Mesenchymal stem cell (in vitro differentiated cells and primary cell): ENCODE measurements at regions not wholly inside any gene's neighbourhood (a gene's known extent, or its start where the extent isn't known, plus 50 kb on each side); places are given as distances from the start of the nearest gene placed in this dataset.

Source experiments
- DNase-seq: peaks from one replicate; pipeline ENCODE4 v3.0.0-alpha.2; 2013
- H2AFZ ChIP-seq: one replicate; pipeline ENCODE4 v1.6.1; 2013; ENCODE audit warnings: low read depth, mild to moderate bottlenecking, control low read depth, inconsistent platforms, low read length, moderate library complexity
- H2AK5ac ChIP-seq: 2 replicates; pipeline ENCODE4 v1.6.1; 2013; ENCODE audit warnings: low read length, moderate library complexity, mild to moderate bottlenecking, inconsistent platforms; ENCODE audit not compliant: severe bottlenecking
- H2BK120ac ChIP-seq: one replicate; pipeline ENCODE4 v1.6.1; 2013; ENCODE audit warnings: low read depth, mild to moderate bottlenecking, inconsistent platforms, low read length, moderate library complexity
- H2BK12ac ChIP-seq, 2 experiments: one replicate each; pipeline ENCODE4 v1.6.1; 2013; ENCODE audit warnings: inconsistent platforms in 2 of 2, low read length in 2 of 2, mild to moderate bottlenecking in 2 of 2, moderate library complexity in 2 of 2, control low read depth in 1 of 2
- H2BK15ac ChIP-seq: one replicate; pipeline ENCODE4 v1.6.1; 2013; ENCODE audit warnings: mild to moderate bottlenecking, low read depth, inconsistent platforms; ENCODE audit not compliant: poor library complexity, severe bottlenecking
- H2BK5ac ChIP-seq: 2 replicates; pipeline ENCODE4 v1.6.1; 2013; ENCODE audit warnings: low read depth, mild to moderate bottlenecking, low read length, control low read depth, inconsistent platforms; ENCODE audit not compliant: poor library complexity, severe bottlenecking
- H3K14ac ChIP-seq, 2 experiments: one replicate each; pipeline ENCODE4 v1.6.1; 2013; ENCODE audit warnings: inconsistent platforms in 2 of 2, low read length in 2 of 2, control low read depth in 1 of 2, mild to moderate bottlenecking in 1 of 2, moderate library complexity in 1 of 2
- H3K18ac ChIP-seq, 2 experiments: one replicate each; pipeline ENCODE4 v1.6.1; 2013; ENCODE audit warnings: inconsistent platforms in 2 of 2, low read length in 2 of 2, control low read depth in 1 of 2, low read depth in 1 of 2, mild to moderate bottlenecking in 1 of 2
- H3K23ac ChIP-seq, 2 experiments: one replicate each; pipeline ENCODE4 v1.6.1; 2013; ENCODE audit warnings: inconsistent platforms in 2 of 2, low read length in 2 of 2, mild to moderate bottlenecking in 2 of 2, moderate library complexity in 2 of 2, control low read depth in 1 of 2
- H3K27ac ChIP-seq: 2 replicates; pipeline ENCODE4 v1.5.1; 2013; ENCODE audit warnings: mild to moderate bottlenecking, moderate library complexity, low read length, control low read depth, inconsistent platforms; ENCODE audit not compliant: poor library complexity, severe bottlenecking
- H3K27me3 ChIP-seq, 2 experiments: 2 replicates each; pipeline versions ENCODE4 v1.6.1 to v1.7.0; 2013; ENCODE audit warnings: low read length in 2 of 2, mild to moderate bottlenecking in 2 of 2, moderate library complexity in 2 of 2, control low read depth in 1 of 2, inconsistent platforms in 1 of 2; ENCODE audit not compliant: control insufficient read depth in 1 of 2, insufficient read depth in 1 of 2
- H3K36me3 ChIP-seq, 2 experiments: 2 replicates each; pipeline versions ENCODE4 v1.6.1 to v1.7.0; 2013; ENCODE audit warnings: low read length in 2 of 2, control low read depth in 1 of 2, inconsistent platforms in 1 of 2, low read depth in 1 of 2, mild to moderate bottlenecking in 1 of 2; ENCODE audit not compliant: insufficient read depth in 2 of 2, control insufficient read depth in 1 of 2
- H3K4ac ChIP-seq, 2 experiments: one replicate each; pipeline ENCODE4 v1.6.1; 2013; ENCODE audit warnings: inconsistent platforms in 2 of 2, low read length in 2 of 2, mild to moderate bottlenecking in 2 of 2, moderate library complexity in 2 of 2, control low read depth in 1 of 2, low read depth in 1 of 2
- H3K4me1 ChIP-seq: 2 replicates; pipeline ENCODE4 v1.6.1; 2013; ENCODE audit warnings: low read depth, low read length, control low read depth; ENCODE audit not compliant: control insufficient read depth, insufficient read depth
- H3K4me2 ChIP-seq: 2 replicates; pipeline ENCODE4 v1.6.1; 2013; ENCODE audit warnings: low read length, mild to moderate bottlenecking, inconsistent platforms; ENCODE audit not compliant: poor library complexity, severe bottlenecking
- H3K4me3 ChIP-seq, 2 experiments: 2 replicates each; pipeline versions ENCODE4 v1.5.1 to v1.7.0; 2013; ENCODE audit warnings: low read length in 2 of 2, mild to moderate bottlenecking in 2 of 2, control low read depth in 1 of 2, low read depth in 1 of 2; ENCODE audit not compliant: insufficient read depth in 1 of 2
- H3K79me1 ChIP-seq: replicated peaks from 2 replicates; pipeline ENCODE4 v1.6.1; 2013; ENCODE audit warnings: mild to moderate bottlenecking, control low read depth, low read length, inconsistent platforms; ENCODE audit not compliant: poor library complexity, severe bottlenecking
- H3K9ac ChIP-seq: 2 replicates; pipeline ENCODE4 v1.7.0; 2013; ENCODE audit warnings: mild to moderate bottlenecking, low read length, moderate library complexity
- H3K9me3 ChIP-seq: 2 replicates; pipeline ENCODE4 v1.7.0; 2013; ENCODE audit warnings: mild to moderate bottlenecking, low read length; ENCODE audit not compliant: control insufficient read depth
- H4K8ac ChIP-seq: one replicate; pipeline ENCODE4 v1.6.1; 2013; ENCODE audit warnings: inconsistent platforms, mild to moderate bottlenecking, low read length, moderate library complexity
- H4K91ac ChIP-seq: one replicate; pipeline ENCODE4 v1.6.1; 2013; ENCODE audit warnings: mild to moderate bottlenecking, low read length, inconsistent platforms
- WGBS: methylation state at CpG from one replicate; pipeline ENCODE4 v1.1.7; 2013; ENCODE audit warnings: mixed read lengths; 5-methylcytosine and 5-hydroxymethylcytosine counted together

DNA sequence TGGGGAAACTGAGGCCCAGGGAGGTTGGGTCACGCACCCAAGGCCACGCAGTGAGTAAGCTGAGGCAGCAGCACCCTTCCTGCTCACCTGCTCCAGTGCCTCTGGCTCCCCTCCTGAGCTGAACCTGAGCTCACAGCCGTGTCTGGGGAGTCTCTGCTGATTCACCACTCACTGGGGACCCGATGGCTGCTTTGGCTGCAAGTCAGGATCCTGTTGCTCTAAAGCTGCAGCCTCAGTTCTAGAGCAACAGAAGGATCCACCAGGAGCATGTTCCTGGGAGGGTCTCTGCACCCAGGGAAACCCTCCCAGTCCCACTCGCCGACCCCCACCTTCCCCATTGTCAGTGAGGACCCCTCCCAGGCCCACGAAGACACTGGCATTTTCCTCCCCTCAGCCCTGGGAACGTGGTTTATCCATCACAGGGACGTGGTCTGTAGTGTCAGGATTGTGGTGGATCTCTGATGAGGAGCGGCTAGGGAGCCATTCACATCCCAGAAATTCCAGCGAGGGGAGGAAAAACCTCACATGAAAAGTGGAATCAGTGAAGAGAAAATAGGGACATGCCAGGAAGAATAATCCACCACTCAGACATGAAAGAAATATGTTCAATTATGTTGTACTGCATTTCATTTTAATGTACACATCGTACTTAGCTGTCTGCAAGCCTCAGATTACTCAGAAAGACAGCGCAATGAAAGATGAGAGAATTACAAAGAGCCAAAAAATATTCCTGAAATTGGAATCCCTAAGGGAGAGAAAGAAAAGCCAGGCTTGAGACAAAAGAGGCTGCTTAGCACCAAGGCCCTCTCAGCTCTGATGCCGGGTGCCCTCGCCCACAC, 447.2 kb downstream of the MATN1 start:
- no peak overlapping the region for H3K9ac ChIP-seq
- H2BK15ac ChIP-seq = no peak overlapping the region
- H3K9me3 ChIP-seq = no peaks in the 10 kb centered on the region
- H2AFZ ChIP-seq = no peak overlapping the region
- peaks cover 19 to 62% of the 10 kb centered on the region in 2 experiments for H3K27me3 ChIP-seq
- no peak overlapping the region for H3K23ac ChIP-seq
- no peak overlapping the region for H3K4me2 ChIP-seq
- no peak overlapping the region for H3K4me3 ChIP-seq
- H2BK5ac ChIP-seq = no peak overlapping the region
- no peak overlapping the region for H4K8ac ChIP-seq
- H3K36me3 ChIP-seq = no peaks in the 10 kb centered on the region
- no peak overlapping the region for H3K27ac ChIP-seq
- no peaks in the 10 kb centered on the region for H3K79me1 ChIP-seq
- DNase-seq = no peak
- H2AK5ac ChIP-seq = no peak overlapping the region
- H2BK12ac ChIP-seq = no peak overlapping the region
- H3K4me1 ChIP-seq = peaks cover 3% of the 10 kb centered on the region
- H2BK120ac ChIP-seq = no peak overlapping the region
- H3K4ac ChIP-seq = no peak overlapping the region
- H3K14ac ChIP-seq = peak overlapping the region in 1 of 2 experiments; percentile 47
- no peak overlapping the region for H4K91ac ChIP-seq
- no peak overlapping the region for H3K18ac ChIP-seq
- WGBS = 72% methylated on average over 12 of the region's 15 CpGs

DNA sequence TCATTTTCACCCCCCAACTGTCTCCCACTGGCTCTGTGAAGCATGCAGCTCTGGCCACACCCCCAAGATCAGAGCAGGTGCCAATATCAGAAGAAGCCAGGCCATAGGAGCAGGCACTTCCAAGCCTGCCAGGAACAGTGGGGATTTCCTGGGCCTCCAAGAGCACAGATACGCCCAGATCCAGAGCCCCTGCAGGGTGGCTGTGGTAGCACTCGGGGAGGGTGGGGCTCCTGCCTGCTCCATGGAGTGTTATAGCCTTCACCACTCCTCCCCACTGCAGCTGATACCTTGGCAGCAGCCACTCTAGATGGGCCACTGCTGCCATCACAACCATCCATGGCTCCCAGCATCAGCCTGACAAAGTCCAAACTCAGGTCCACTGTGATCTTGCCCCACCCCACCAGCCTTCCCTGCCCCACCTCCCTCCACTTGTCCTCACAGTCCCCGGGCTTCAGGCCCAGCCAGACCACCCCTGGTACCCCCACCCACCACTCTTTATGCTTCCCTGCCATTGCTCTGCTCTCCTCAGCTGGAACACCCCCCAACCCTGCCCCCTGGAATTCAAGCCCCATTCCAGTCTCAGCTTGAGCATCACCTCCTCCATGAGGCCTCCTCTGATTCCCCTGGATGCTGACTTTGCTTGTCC, 448.3 kb downstream of the MATN1 start:
- H3K36me3 ChIP-seq = no peaks in the 10 kb centered on the region
- no peak overlapping the region for H3K18ac ChIP-seq
- no peaks in the 10 kb centered on the region for H3K9me3 ChIP-seq
- no peak overlapping the region for H2BK15ac ChIP-seq
- no peak overlapping the region for H3K4me3 ChIP-seq
- H2BK120ac ChIP-seq = no peak overlapping the region
- no peak overlapping the region for H3K4ac ChIP-seq
- H3K27me3 ChIP-seq = peaks cover 19 to 71% of the 10 kb centered on the region in 2 experiments
- no peak for DNase-seq
- H3K14ac ChIP-seq = no peak overlapping the region
- H2BK5ac ChIP-seq = no peak overlapping the region
- no peak overlapping the region for H3K9ac ChIP-seq
- H2AFZ ChIP-seq = no peak overlapping the region
- H3K23ac ChIP-seq = no peak overlapping the region
- peaks cover 3% of the 10 kb centered on the region for H3K4me1 ChIP-seq
- no peak overlapping the region for H2BK12ac ChIP-seq
- H3K4me2 ChIP-seq = no peak overlapping the region
- no peaks in the 10 kb centered on the region for H3K79me1 ChIP-seq
- H2AK5ac ChIP-seq = no peak overlapping the region
- no peak overlapping the region for H4K91ac ChIP-seq
- no peak overlapping the region for H3K27ac ChIP-seq
- H4K8ac ChIP-seq = no peak overlapping the region
- 65% methylated on average over 3 of the region's 3 CpGs for WGBS

DNA sequence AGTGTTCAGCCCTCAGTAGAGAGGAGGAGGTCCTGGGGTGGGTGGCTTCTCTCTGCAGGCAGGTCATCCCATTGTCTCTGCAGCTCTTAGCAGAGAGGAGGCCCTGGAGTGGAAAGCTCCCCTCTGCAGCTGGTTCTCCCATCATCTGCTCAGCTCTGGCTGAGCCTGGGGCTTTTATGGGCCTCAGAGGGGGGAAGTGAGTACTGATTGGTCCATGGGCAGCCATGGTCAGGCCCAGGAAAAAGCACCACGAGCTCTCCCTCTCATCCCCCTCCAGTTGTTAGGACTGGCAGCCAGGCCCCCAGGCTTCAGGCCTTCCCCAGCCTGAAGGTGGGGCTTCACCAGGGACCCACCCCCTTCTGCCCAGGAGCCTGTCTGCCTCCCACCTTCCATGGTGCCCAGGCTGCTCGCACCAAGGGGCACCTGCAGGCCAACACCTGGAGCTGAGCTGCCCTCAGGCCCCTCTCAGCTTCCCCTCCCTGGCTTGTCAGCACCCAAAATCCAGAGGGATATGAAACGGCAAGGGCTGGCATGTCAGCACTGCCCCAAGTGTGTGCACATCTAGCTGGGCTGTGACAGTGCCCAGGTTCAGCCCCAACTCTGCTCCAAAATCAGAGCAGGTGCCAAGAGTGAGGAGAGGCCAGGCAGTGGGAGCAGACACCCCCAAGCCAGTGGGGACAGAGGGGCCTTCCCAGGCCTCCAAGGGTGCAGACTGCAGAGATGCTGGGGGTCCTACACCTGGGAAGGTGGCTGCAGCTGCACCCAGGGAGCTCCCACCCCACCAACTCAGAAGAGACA, 449.0 kb downstream of the MATN1 start:
- Histone ChIP-seq H3K27me3 (peaks cover 19 to 78% of the 10 kb centered on the region in 2 experiments), H3K9ac (no peak overlapping the region), H4K8ac (no peak overlapping the region), H2AFZ (no peak overlapping the region), H3K4ac (no peak overlapping the region), H2BK15ac (no peak overlapping the region), H3K18ac (no peak overlapping the region), H2AK5ac (no peak overlapping the region), H2BK120ac (no peak overlapping the region), H3K14ac (no peak overlapping the region), H2BK12ac (no peak overlapping the region), H3K9me3 (no peaks in the 10 kb centered on the region), H3K79me1 (no peaks in the 10 kb centered on the region), H3K27ac (no peak overlapping the region), H2BK5ac (no peak overlapping the region), H3K4me2 (no peak overlapping the region), H3K4me3 (no peak overlapping the region), H3K4me1 (peaks cover 3% of the 10 kb centered on the region), H4K91ac (no peak overlapping the region), H3K23ac (no peak overlapping the region), H3K36me3 (no peaks in the 10 kb centered on the region)
- no peak for DNase-seq
- 40% methylated on average over 3 of the region's 3 CpGs for WGBS

DNA sequence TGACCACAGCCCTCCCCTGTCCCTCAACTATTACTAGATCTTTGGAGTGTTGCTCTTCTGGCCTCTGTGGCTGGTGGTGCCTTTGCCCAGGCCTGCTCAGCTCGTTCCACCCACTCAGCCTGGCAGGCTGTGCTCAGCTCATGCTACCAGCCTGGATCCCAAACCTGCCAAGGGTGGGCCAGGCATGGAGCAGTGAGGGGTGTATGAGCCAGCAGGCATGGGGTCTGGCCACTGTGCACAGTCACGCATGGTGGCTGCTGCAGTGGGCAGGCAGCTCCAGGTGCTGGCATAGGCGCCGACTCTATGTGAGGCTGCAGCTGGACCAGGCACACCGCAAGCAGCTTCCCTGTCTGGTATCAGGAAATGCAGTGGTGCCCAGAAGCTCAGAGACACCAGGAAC, 449.9 kb downstream of the MATN1 start:
- Histone ChIP-seq H3K23ac (no peak overlapping the region), H2BK15ac (no peak overlapping the region), H3K18ac (no peak overlapping the region), H3K9ac (no peak overlapping the region), H3K79me1 (no peaks in the 10 kb centered on the region), H3K4me1 (peaks cover 3% of the 10 kb centered on the region), H2AK5ac (no peak overlapping the region), H2AFZ (no peak overlapping the region), H2BK12ac (no peak overlapping the region), H3K4ac (no peak overlapping the region), H3K36me3 (no peaks in the 10 kb centered on the region), H3K14ac (no peak overlapping the region), H3K4me2 (no peak overlapping the region), H3K27ac (no peak overlapping the region), H2BK120ac (no peak overlapping the region), H4K91ac (no peak overlapping the region), H3K4me3 (no peak overlapping the region), H3K27me3 (peaks cover 25 to 76% of the 10 kb centered on the region in 2 experiments), H4K8ac (no peak overlapping the region), H2BK5ac (no peak overlapping the region), H3K9me3 (no peaks in the 10 kb centered on the region)
- WGBS = 87% methylated on average over 5 of the region's 5 CpGs
- no peak for DNase-seq
